NCI-H1092 (cell line): ENCODE measurements at regions not wholly inside any gene's neighbourhood (a gene's known extent, or its start where the extent isn't known, plus 50 kb on each side); places are given as distances from the start of the nearest gene placed in this dataset.
"Not testable (repeated sequence)": the region's sequence is repeated elsewhere in the genome, so short reads cannot be mapped to it uniquely, and the experiment has no call there.

ENCODE experiments used
- DNase-seq: peaks from one replicate; lab custom pipeline; 2025; lab: John Stamatoyannopoulos, UW

GRCh38 chr2:56021136-56021474 is 97.5 kb upstream of the EFEMP1 start:
- DNase-seq, result no peak

- no peak for DNase-seq
Measured at GRCh38 chr2:56021579-56021978, 98.0 kb upstream of the EFEMP1 start.

GRCh38 chr2:56025469-56026193 is 102.0 kb upstream of the EFEMP1 start:
- no peak for DNase-seq

- no peak for DNase-seq
Measured at GRCh38 chr2:56026828-56027227, 103.2 kb upstream of the EFEMP1 start.

- DNase-seq, result no peak
Measured at GRCh38 chr2:56030062-56030461, 106.5 kb upstream of the EFEMP1 start.

GRCh38 chr2:56030901-56031300 is 107.3 kb upstream of the EFEMP1 start:
- no peak for DNase-seq

GRCh38 chr2:56034258-56034657 is 110.7 kb upstream of the EFEMP1 start:
- no peak for DNase-seq

- DNase-seq, result no peak
Measured at GRCh38 chr2:56040189-56040588, 116.6 kb upstream of the EFEMP1 start.

GRCh38 chr2:56040834-56041233 is 117.3 kb upstream of the EFEMP1 start:
- DNase-seq, result no peak

GRCh38 chr2:56047136-56047535 is 123.6 kb upstream of the EFEMP1 start:
- DNase-seq, result peak; percentile 88

- peak; percentile 60 for DNase-seq
Measured at GRCh38 chr2:56049233-56049845, 125.8 kb upstream of the EFEMP1 start.

GRCh38 chr2:56053679-56054078 is 130.1 kb upstream of the EFEMP1 start:
- DNase-seq, result no peak

GRCh38 chr2:56055405-56055804 is 128.4 kb upstream of the CCDC85A start:
- no peak for DNase-seq

- not testable (repeated sequence) for DNase-seq
Measured at GRCh38 chr2:56061327-56061726, 122.5 kb upstream of the CCDC85A start.

GRCh38 chr2:56068746-56069145 is 115.0 kb upstream of the CCDC85A start:
- no peak for DNase-seq

GRCh38 chr2:56077359-56077915 is 106.4 kb upstream of the CCDC85A start:
- peak; percentile 1 for DNase-seq

GRCh38 chr2:56082665-56083064 is 101.1 kb upstream of the CCDC85A start:
- DNase-seq, result no peak

- DNase-seq, result no peak
Measured at GRCh38 chr2:56084111-56084901, 99.5 kb upstream of the CCDC85A start.

GRCh38 chr2:56086336-56086735 is 97.5 kb upstream of the CCDC85A start:
- DNase-seq, result no peak

- no peak for DNase-seq
Measured at GRCh38 chr2:56088411-56088810, 95.4 kb upstream of the CCDC85A start.

GRCh38 chr2:56089931-56090330 is 93.9 kb upstream of the CCDC85A start:
- DNase-seq, result no peak

- no peak for DNase-seq
Measured at GRCh38 chr2:56099963-56100362, 83.8 kb upstream of the CCDC85A start.

- DNase-seq, result no peak
Measured at GRCh38 chr2:56100791-56101312, 82.9 kb upstream of the CCDC85A start.
